Left ventricle myocardium inferior (tissue), 1 donor: ENCODE measurements at regions not wholly inside any gene's neighbourhood (a gene's known extent, or its start where the extent isn't known, plus 50 kb on each side); places are given as distances from the start of the nearest gene placed in this dataset.

Experiments
- DNase-seq: peaks from one replicate; pipeline ENCODE4 v3.0.0-alpha.2; 2020
- H3K27ac ChIP-seq: fragments of 200-600 bp; replicated peaks from 2 replicates; pipeline ENCODE4 v1.8.0; 2021
- H3K27me3 ChIP-seq: fragments of 200-600 bp; 2 replicates; pipeline ENCODE4 v1.8.0; 2021; ENCODE audit warnings: low read depth
- H3K36me3 ChIP-seq: fragments of 200-600 bp; 2 replicates; pipeline ENCODE4 v1.8.0; 2021
- H3K4me1 ChIP-seq: fragments of 200-600 bp; 2 replicates; pipeline ENCODE4 v1.8.0; 2021
- H3K4me3 ChIP-seq: fragments of 200-600 bp; 2 replicates; pipeline ENCODE4 v1.8.0; 2021; ENCODE audit warnings: mild to moderate bottlenecking, moderate library complexity
- H3K9me3 ChIP-seq: fragments of 200-600 bp; replicated peaks from 2 replicates; pipeline ENCODE4 v1.8.0; 2021
- intact Hi-C: fragments of 100-400 bp; cut with micrococcal nuclease; formaldehyde crosslinking; loops from one replicate; pipeline ENCODE4 v1.11.0; 2022
- TF ChIP-seq, protein P1 (sequence below): fragments of 200-600 bp; IDR thresholded peaks from 2 replicates; pipeline ENCODE4 v1.8.0; 2021; ENCODE audit warnings: antibody characterized with exemption, mild to moderate bottlenecking, borderline replicate concordance
- donor health status: DM: no; HTN: yes; CAD: no; lungs with severe emphysema.

DNA sequence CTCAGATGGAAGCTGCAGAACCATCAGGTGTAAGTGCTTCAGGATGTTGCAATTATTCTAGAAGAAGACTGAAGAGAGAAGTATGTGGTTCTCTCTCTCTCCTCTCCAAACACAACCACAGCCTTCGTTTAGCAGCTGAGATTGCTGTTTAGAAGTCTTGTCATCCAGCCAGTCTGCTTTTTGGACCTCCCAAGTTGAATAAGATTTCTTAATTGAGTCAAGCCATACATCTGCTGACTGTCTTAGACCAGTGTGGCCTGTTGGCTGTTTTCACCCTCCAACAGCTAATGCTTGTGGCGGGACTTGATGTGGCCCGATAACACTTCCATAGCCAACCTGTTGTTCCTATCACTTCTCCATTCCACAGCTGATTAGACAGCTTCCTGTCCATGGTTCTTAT is 91.3 kb upstream of the TMEM17 start:
- intact Hi-C loops, result no loop called here
- no peaks in the 10 kb centered on the region for H3K9me3 ChIP-seq
- TF ChIP-seq, protein P1, sequence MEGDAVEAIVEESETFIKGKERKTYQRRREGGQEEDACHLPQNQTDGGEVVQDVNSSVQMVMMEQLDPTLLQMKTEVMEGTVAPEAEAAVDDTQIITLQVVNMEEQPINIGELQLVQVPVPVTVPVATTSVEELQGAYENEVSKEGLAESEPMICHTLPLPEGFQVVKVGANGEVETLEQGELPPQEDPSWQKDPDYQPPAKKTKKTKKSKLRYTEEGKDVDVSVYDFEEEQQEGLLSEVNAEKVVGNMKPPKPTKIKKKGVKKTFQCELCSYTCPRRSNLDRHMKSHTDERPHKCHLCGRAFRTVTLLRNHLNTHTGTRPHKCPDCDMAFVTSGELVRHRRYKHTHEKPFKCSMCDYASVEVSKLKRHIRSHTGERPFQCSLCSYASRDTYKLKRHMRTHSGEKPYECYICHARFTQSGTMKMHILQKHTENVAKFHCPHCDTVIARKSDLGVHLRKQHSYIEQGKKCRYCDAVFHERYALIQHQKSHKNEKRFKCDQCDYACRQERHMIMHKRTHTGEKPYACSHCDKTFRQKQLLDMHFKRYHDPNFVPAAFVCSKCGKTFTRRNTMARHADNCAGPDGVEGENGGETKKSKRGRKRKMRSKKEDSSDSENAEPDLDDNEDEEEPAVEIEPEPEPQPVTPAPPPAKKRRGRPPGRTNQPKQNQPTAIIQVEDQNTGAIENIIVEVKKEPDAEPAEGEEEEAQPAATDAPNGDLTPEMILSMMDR, result no peak

GRCh38 chr2:62596061-62596921 is 90.3 kb upstream of the TMEM17 start:
- peaks cover 4% of the 10 kb centered on the region for H3K4me1 ChIP-seq
- H3K27ac ChIP-seq, result peak overlapping the region; percentile 27
- H3K4me3 ChIP-seq, result no peak overlapping the region
- H3K9me3 ChIP-seq, result no peaks in the 10 kb centered on the region
- no peaks in the 10 kb centered on the region for H3K36me3 ChIP-seq
- DNase-seq, result no peak
- intact Hi-C loops, result no loop called here
- H3K27me3 ChIP-seq, result no peaks in the 10 kb centered on the region
- TF ChIP-seq, protein P1, result no peak

More for the DNA sequence above, 91.3 kb upstream of the TMEM17 start:
- no peak overlapping the region for H3K4me3 ChIP-seq
- no peaks in the 10 kb centered on the region for H3K27me3 ChIP-seq
- DNase-seq, result no peak
- peaks cover 4% of the 10 kb centered on the region for H3K4me1 ChIP-seq
- no peaks in the 10 kb centered on the region for H3K36me3 ChIP-seq
- H3K27ac ChIP-seq, result no peak overlapping the region

DNA sequence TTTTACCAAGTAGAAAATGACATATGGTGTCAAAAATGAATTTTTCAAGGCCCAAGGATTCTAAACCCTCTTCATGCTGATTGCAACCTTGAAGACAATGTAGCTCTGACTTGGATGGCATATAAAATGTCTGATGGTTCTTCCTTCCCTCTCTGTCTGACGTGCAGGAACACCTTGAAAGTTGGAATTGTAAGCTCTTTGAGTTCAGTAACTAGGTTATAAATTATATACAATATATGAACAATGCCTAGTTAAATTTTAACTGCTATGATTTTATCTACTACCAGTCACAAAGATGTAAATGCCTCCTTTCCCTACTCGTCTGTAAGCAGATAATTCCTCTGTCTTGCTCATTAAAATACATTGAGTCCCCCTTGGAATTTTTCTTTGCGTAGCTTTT is 89.5 kb upstream of the TMEM17 start:
- intact Hi-C loops, result no loop called here
- H3K4me3 ChIP-seq, result no peak overlapping the region
- no peaks in the 10 kb centered on the region for H3K36me3 ChIP-seq
- DNase-seq, result no peak
- H3K9me3 ChIP-seq, result no peaks in the 10 kb centered on the region
- H3K4me1 ChIP-seq, result peaks cover 4% of the 10 kb centered on the region
- no peaks in the 10 kb centered on the region for H3K27me3 ChIP-seq
- H3K27ac ChIP-seq, result peak overlapping the region; percentile 27
- TF ChIP-seq, protein P1, result no peak

DNA sequence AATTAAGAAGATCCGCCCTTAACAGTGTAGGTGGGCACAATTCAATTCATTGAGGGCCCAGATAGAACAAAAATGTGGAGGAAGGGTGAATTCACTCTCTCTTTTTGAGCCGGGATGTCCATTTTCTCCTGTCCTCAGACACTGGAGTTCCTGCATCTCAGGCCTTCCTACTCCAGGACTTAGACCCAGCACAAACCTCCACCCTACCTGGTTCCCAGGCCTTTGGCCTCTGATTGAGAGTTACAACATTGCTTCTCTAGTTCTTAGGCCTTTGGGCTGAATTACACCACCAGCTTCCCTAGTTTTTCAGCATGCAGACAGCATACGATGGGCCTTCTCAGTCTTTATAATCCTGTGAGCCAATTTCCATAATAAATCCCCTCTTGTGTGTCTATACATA is 87.8 kb upstream of the TMEM17 start:
- TF ChIP-seq, protein P1, result no peak
- no peak for DNase-seq
- Histone ChIP-seq H3K9me3 (no peaks in the 10 kb centered on the region), H3K27ac (no peak overlapping the region), H3K27me3 (no peaks in the 10 kb centered on the region), H3K36me3 (no peaks in the 10 kb centered on the region), H3K4me1 (peaks cover 4% of the 10 kb centered on the region), H3K4me3 (no peak overlapping the region)
- intact Hi-C loops, result no loop called here

GRCh38 chr2:62591491-62591890 is 85.5 kb upstream of the TMEM17 start:
- Histone ChIP-seq H3K27me3 (no peaks in the 10 kb centered on the region), H3K27ac (no peak overlapping the region), H3K36me3 (no peaks in the 10 kb centered on the region), H3K4me1 (peaks cover 4% of the 10 kb centered on the region), H3K9me3 (no peaks in the 10 kb centered on the region), H3K4me3 (no peak overlapping the region)
- TF ChIP-seq, protein P1, result no peak
- intact Hi-C loops, result no loop called here
- DNase-seq, result no peak
